GM23338 (cell line): ENCODE measurements at regions not wholly inside any gene's neighbourhood (a gene's known extent, or its start where the extent isn't known, plus 50 kb on each side); places are given as distances from the start of the nearest gene placed in this dataset.

Experiments
- ATAC-seq: fragments of 200-7000 bp; cut with Tn5 transposase; 3 replicates; pipeline ENCODE4 v1.9.1; 2020
- DNase-seq: peaks from one replicate; pipeline ENCODE4 v3.0.0-alpha.2; 2015; ENCODE audit warnings: low spot score
- H2AFZ ChIP-seq: fragments of 200-600 bp; sonication (generic); 2 replicates; pipeline ENCODE4 v1.8.0; 2016; ENCODE audit warnings: antibody characterized with exemption, mild to moderate bottlenecking, moderate library complexity
- H3F3A ChIP-seq: fragments of 200-600 bp; sonication (generic); replicated peaks from 2 replicates; pipeline ENCODE4 v1.8.0; 2017; ENCODE audit warnings: antibody characterized with exemption, mixed run types, low read depth
- H3K27ac ChIP-seq: fragments of 200-600 bp; sonication (generic); 2 replicates; pipeline ENCODE4 v1.6.1; 2016; ENCODE audit warnings: low read depth
- H3K27me3 ChIP-seq: fragments of 200-600 bp; sonication (generic); 2 replicates; pipeline ENCODE4 v1.8.0; 2016; ENCODE audit warnings: mild to moderate bottlenecking, mixed run types, moderate library complexity; ENCODE audit not compliant: insufficient read depth
- H3K36me3 ChIP-seq: fragments of 200-600 bp; sonication (generic); 2 replicates; pipeline ENCODE4 v1.8.0; 2016; ENCODE audit warnings: mild to moderate bottlenecking; ENCODE audit not compliant: insufficient read depth
- H3K4me1 ChIP-seq: fragments of 200-600 bp; sonication (generic); 2 replicates; pipeline ENCODE4 v1.8.0; 2016; ENCODE audit warnings: mild to moderate bottlenecking, moderate library complexity; ENCODE audit not compliant: insufficient read depth
- H3K4me2 ChIP-seq: fragments of 200-600 bp; sonication (generic); 2 replicates; pipeline ENCODE4 v1.7.1; 2017; ENCODE audit warnings: mixed run types
- H3K4me3 ChIP-seq: fragments of 200-600 bp; sonication (generic); 2 replicates; pipeline ENCODE4 v1.6.1; 2016; ENCODE audit warnings: mixed run types
- H3K79me2 ChIP-seq: fragments of 200-600 bp; sonication (generic); replicated peaks from 2 replicates; pipeline ENCODE4 v1.8.0; 2017; ENCODE audit warnings: mild to moderate bottlenecking; ENCODE audit not compliant: insufficient read depth
- H3K9me2 ChIP-seq: fragments of 200-600 bp; sonication (generic); 2 replicates; pipeline ENCODE4 v1.8.0; 2017; ENCODE audit not compliant: insufficient read depth
- H4K20me1 ChIP-seq: fragments of 200-600 bp; sonication (generic); replicated peaks from 2 replicates; pipeline ENCODE4 v1.8.0; 2017; ENCODE audit warnings: mild to moderate bottlenecking; ENCODE audit not compliant: insufficient read depth
- H3K27ac Mint-ChIP-seq: 2 replicates; pipeline ENCODE4 v1.8.0; 2020; ENCODE audit warnings: inconsistent platforms, mild to moderate bottlenecking, moderate library complexity, mixed read lengths
- H3K27me3 Mint-ChIP-seq: 3 replicates; pipeline ENCODE4 v1.8.0; 2022; ENCODE audit warnings: low read depth, mild to moderate bottlenecking, moderate library complexity, mixed read lengths, inconsistent platforms; ENCODE audit not compliant: insufficient read depth, poor library complexity
- H3K36me3 Mint-ChIP-seq: 3 replicates; pipeline ENCODE4 v1.8.0; 2021; ENCODE audit warnings: low read depth, mild to moderate bottlenecking, inconsistent platforms, moderate library complexity, mixed read lengths
- H3K4me1 Mint-ChIP-seq: 3 replicates; pipeline ENCODE4 v1.8.0; 2020; ENCODE audit warnings: mild to moderate bottlenecking, inconsistent platforms, mixed read lengths
- H3K4me3 Mint-ChIP-seq: 3 replicates; pipeline ENCODE4 v1.8.0; 2021; ENCODE audit warnings: moderate library complexity, mild to moderate bottlenecking, inconsistent platforms, mixed read lengths
- H3K9me3 Mint-ChIP-seq: 3 replicates; pipeline ENCODE4 v1.8.0; 2020; ENCODE audit warnings: moderate library complexity, mild to moderate bottlenecking, inconsistent platforms, mixed read lengths
- EZH2 ChIP-seq: fragments of 200-600 bp; sonication (generic); IDR thresholded peaks from one replicate; pipeline ENCODE4 v1.8.0; 2017; ENCODE audit warnings: antibody characterized with exemption, mild to moderate bottlenecking, low read depth; ENCODE audit not compliant: unreplicated experiment
- EZH2phosphoT487 ChIP-seq: fragments of 200-600 bp; sonication (generic); IDR thresholded peaks from one replicate; pipeline ENCODE4 v1.8.1; 2018; ENCODE audit warnings: antibody characterized with exemption; ENCODE audit not compliant: unreplicated experiment
- JUNB ChIP-seq: IDR thresholded peaks from one replicate; pipeline ENCODE4 v1.6.1; 2016; ENCODE audit warnings: antibody characterized with exemption; ENCODE audit not compliant: unreplicated experiment
- NANOG ChIP-seq: IDR thresholded peaks from 2 replicates; pipeline ENCODE4 v1.6.1; 2016; ENCODE audit warnings: antibody characterized with exemption, borderline replicate concordance
- POLR2AphosphoS5 ChIP-seq: IDR thresholded peaks from 2 replicates; pipeline ENCODE4 v1.6.1; 2016; ENCODE audit warnings: antibody characterized with exemption, low read depth
- STAT1 ChIP-seq: IDR thresholded peaks from one replicate; pipeline ENCODE4 v1.6.1; 2016; ENCODE audit warnings: antibody characterized with exemption; ENCODE audit not compliant: unreplicated experiment
- ZNF114 ChIP-seq: fragments of 250-450 bp; sonication (Bioruptor Pico); IDR thresholded peaks from 2 replicates; pipeline ENCODE4 v1.5.0; 2020; ENCODE audit warnings: mild to moderate bottlenecking, moderate library complexity
- ZNF331 ChIP-seq: fragments of 250-450 bp; sonication (Bioruptor Pico); IDR thresholded peaks from 2 replicates; pipeline ENCODE4 v1.5.0; 2020; ENCODE audit warnings: low read depth, mild to moderate bottlenecking, moderate library complexity
- TF ChIP-seq, protein P1 (sequence below), 2 experiments: fragments of 200-600 bp in 1 of 2; sonication (generic) in 1 of 2; conservative IDR thresholded peaks; 2 replicates each; pipeline versions ENCODE4 v1.5.1 to v1.6.1; 2016 to 2017; ENCODE audit warnings: antibody characterized with exemption in 2 of 2, low read depth in 2 of 2, mild to moderate bottlenecking in 2 of 2, moderate library complexity in 1 of 2

GRCh38 chr3:167172377-167172776 is 207.7 kb downstream of the ZBBX start:
- Histone ChIP-seq H2AFZ (no peak overlapping the region), H3K4me3 (no peak overlapping the region), H3K4me1 (peaks cover 3% of the 10 kb centered on the region; the same call in 1 of the 2 replicates), H3K27me3 (no peaks in the 10 kb centered on the region), H3F3A (no peaks in the 10 kb centered on the region), H3K4me2 (no peak overlapping the region), H3K79me2 (no peaks in the 10 kb centered on the region), H4K20me1 (no peaks in the 10 kb centered on the region), H3K9me2 (no peaks in the 10 kb centered on the region; the same call in 1 of the 2 replicates), H3K27ac (no peak overlapping the region), H3K36me3 (peaks cover 7% of the 10 kb centered on the region)
- no peak for DNase-seq
- Mint-ChIP-seq H3K27ac (no peak overlapping the region), H3K9me3 (peaks cover 19% of the 10 kb centered on the region), H3K36me3 (peaks cover 14% of the 10 kb centered on the region; the same call in 2 of the 3 replicates), H3K27me3 (peaks cover 2% of the 10 kb centered on the region), H3K4me1 (no peaks in the 10 kb centered on the region), H3K4me3 (no peak overlapping the region)
- no peak for TF ChIP-seq POLR2AphosphoS5
- no peak for TF ChIP-seq NANOG
- TF ChIP-seq ZNF114 (CRISPR knock-in tag), result no peak
- no peak for TF ChIP-seq STAT1
- no peak for TF ChIP-seq ZNF331
- ATAC-seq, result no peak

DNA sequence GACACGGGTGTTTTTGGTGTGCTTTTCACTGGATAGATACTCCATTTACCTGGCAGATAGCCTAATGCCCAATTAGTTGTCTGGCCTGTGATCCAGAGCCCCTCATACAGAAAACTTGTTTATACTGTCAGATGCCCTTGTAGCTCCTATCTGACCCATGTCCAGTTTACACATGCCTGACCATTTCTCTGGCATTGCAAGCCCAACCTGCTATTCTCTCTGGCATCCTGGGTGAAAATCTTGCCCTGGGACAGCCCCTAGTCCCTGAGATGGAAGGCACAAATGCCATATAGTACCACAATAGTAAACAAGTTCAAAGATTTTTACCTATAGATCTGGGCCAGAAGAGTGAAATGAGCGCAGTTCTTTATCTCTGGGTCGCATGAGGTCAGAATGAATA is 212.6 kb downstream of the ZBBX start:
- H3K4me2 ChIP-seq, result no peak overlapping the region
- H3K79me2 ChIP-seq, result no peaks in the 10 kb centered on the region
- H3K27ac ChIP-seq, result no peak overlapping the region
- H3K4me1 Mint-ChIP-seq, result peaks cover 26% of the 10 kb centered on the region
- H3K27me3 ChIP-seq, result no peaks in the 10 kb centered on the region
- no peaks in the 10 kb centered on the region for H3F3A ChIP-seq
- H4K20me1 ChIP-seq, result no peaks in the 10 kb centered on the region
- no peaks in the 10 kb centered on the region for H3K36me3 Mint-ChIP-seq
- H3K27me3 Mint-ChIP-seq, result peaks cover 2% of the 10 kb centered on the region
- DNase-seq, result no peak
- no peak for ATAC-seq
- no peak overlapping the region for H2AFZ ChIP-seq
- no peaks in the 10 kb centered on the region for H3K9me2 ChIP-seq
- H3K4me3 ChIP-seq, result no peak overlapping the region
- H3K36me3 ChIP-seq, result no peaks in the 10 kb centered on the region
- H3K4me3 Mint-ChIP-seq, result no peak overlapping the region
- TF ChIP-seq, protein P1, sequence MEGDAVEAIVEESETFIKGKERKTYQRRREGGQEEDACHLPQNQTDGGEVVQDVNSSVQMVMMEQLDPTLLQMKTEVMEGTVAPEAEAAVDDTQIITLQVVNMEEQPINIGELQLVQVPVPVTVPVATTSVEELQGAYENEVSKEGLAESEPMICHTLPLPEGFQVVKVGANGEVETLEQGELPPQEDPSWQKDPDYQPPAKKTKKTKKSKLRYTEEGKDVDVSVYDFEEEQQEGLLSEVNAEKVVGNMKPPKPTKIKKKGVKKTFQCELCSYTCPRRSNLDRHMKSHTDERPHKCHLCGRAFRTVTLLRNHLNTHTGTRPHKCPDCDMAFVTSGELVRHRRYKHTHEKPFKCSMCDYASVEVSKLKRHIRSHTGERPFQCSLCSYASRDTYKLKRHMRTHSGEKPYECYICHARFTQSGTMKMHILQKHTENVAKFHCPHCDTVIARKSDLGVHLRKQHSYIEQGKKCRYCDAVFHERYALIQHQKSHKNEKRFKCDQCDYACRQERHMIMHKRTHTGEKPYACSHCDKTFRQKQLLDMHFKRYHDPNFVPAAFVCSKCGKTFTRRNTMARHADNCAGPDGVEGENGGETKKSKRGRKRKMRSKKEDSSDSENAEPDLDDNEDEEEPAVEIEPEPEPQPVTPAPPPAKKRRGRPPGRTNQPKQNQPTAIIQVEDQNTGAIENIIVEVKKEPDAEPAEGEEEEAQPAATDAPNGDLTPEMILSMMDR (conservative IDR thresholded peaks at IDR 0.05; ENCODE audit: low read depth in 2 of 2), result no peak
- TF ChIP-seq ZNF331, result no peak
- TF ChIP-seq EZH2phosphoT487, result no peak
- no peak for TF ChIP-seq JUNB
- no peak for TF ChIP-seq EZH2
- TF ChIP-seq ZNF114 (CRISPR knock-in tag), result no peak
- TF ChIP-seq POLR2AphosphoS5, result no peak
- no peaks in the 10 kb centered on the region for H3K9me3 Mint-ChIP-seq
- H3K4me1 ChIP-seq, result peaks cover 27% of the 10 kb centered on the region
- no peak overlapping the region for H3K27ac Mint-ChIP-seq
